NT2/D1 (cell line): ENCODE measurements at regions not wholly inside any gene's neighbourhood (a gene's known extent, or its start where the extent isn't known, plus 50 kb on each side); places are given as distances from the start of the nearest gene placed in this dataset.

Experiments used
- YY1 ChIP-seq: IDR thresholded peaks from 2 replicates; pipeline ENCODE4 v1.6.1; 2011; ENCODE audit not compliant: insufficient read length, insufficient read depth
- ZNF274 ChIP-seq: IDR thresholded peaks from 2 replicates; pipeline ENCODE4 v1.6.1; 2011; ENCODE audit warnings: mild to moderate bottlenecking, low read depth, low read length

DNA sequence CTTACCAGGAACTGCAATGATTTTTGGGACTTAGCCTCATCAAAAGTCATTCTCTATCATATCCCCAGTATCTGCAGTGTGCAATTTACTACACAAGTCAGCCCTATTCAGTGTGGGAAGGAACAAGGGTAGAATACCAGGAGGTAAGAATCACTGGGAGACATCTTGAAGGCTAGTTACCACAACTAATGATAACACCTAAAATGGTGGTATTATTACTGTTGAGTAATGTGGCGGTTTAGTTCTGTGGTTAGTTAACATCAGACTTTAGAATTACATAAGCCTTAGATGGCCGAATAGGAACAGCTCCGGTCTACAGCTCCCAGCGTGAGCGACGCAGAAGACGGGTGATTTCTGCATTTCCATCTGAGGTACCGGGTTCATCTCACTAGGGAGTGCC is 567.9 kb upstream of the CDH11 start:
- TF ChIP-seq YY1: no peak
- no peak for TF ChIP-seq ZNF274
